ENCODE measurements at regions not wholly inside any gene's neighbourhood (a gene's known extent, or its start where the extent isn't known, plus 50 kb on each side); places are given as distances from the start of the nearest gene placed in this dataset.

- no peak overlapping the region for H2BK20ac ChIP-seq (ENCODE audit: low read length)
- H3K18ac ChIP-seq (ENCODE audit: extremely low read depth, low read length) = no peak overlapping the region
- no peaks in the 10 kb centered on the region for H3K79me2 ChIP-seq (ENCODE audit: control insufficient read depth in 1 of 2, insufficient read depth in 2 of 2, low read length in 2 of 2)
- no peak overlapping the region for H3K14ac ChIP-seq (ENCODE audit: insufficient read length)
- CTCF ChIA-PET (ENCODE audit: partially characterized antibody) = no interaction called here
- no peaks in the 10 kb centered on the region; the same call in 1 of the 2 replicates for H3K23me2 ChIP-seq (ENCODE audit: low read depth, low read length)
- H3K9ac ChIP-seq (replicated peaks in 1 of 4; ENCODE audit: extremely low read depth in 1 of 4, low read depth in 3 of 4, low read length in 3 of 4) = no peak overlapping the region
- POLR2A ChIA-PET (ENCODE audit: partially characterized antibody) = no interaction called here
- no peak overlapping the region for H2AK5ac ChIP-seq (ENCODE audit: low read depth, low read length)
- WGBS, 2 experiments (ENCODE audit: extremely low coverage in 1 of 2, insufficient coverage in 1 of 2, insufficient read length in 1 of 2, insufficient replicate concordance in 2 of 2, low coverage in 1 of 2, low lambda C conversion rate in 2 of 2, missing lambda C conversion rate in 1 of 2) = 89% methylated on average over 6 of the region's 6 CpGs; no CpG with 5 or more reads in 1 of the 2 experiments
- no peak overlapping the region for H3K4ac ChIP-seq (replicated peaks; ENCODE audit: insufficient read length, low read depth, low read length)
- H3K23ac ChIP-seq (ENCODE audit: insufficient read length) = no peak overlapping the region
- H3K36me3 ChIP-seq (ENCODE audit: control insufficient read depth in 2 of 4, insufficient read depth in 4 of 4, low read length in 3 of 4) = no peaks in the 10 kb centered on the region
- H2BK15ac ChIP-seq (ENCODE audit: low read length) = no peak overlapping the region
- TF ChIP-seq TAF7 (optimal IDR thresholded peaks at IDR 0.05; ENCODE audit: borderline replicate concordance, low read depth, low read length) (no peak), RXRA (IDR thresholded peaks at IDR 0.05; ENCODE audit: insufficient read depth, low read depth, low read length) (no peak), NRF1 (IDR thresholded peaks at IDR 0.05; ENCODE audit: low read depth, low read length) (no peak), RAD21 (IDR thresholded peaks at IDR 0.05 in 1 of 2, conservative IDR thresholded peaks at IDR 0.05 in 1 of 2; ENCODE audit: low read depth in 2 of 2, low read length in 2 of 2) (no peak), RNF2 (IDR thresholded peaks at IDR 0.05; ENCODE audit: borderline replicate concordance, low read depth, low read length, missing control alignments, poor library complexity, severe bottlenecking) (no peak), JUN (IDR thresholded peaks at IDR 0.05; ENCODE audit: low read depth, low read length) (no peak), YY1 (IDR thresholded peaks at IDR 0.05; ENCODE audit: low read depth, low read length) (no peak)
- no peak overlapping the region; the same call in 1 of the 2 replicates for H3K27ac ChIP-seq (ENCODE audit: low read depth, low read length)
- no peaks in the 10 kb centered on the region for H3K27me3 ChIP-seq (replicated peaks in 1 of 4; ENCODE audit: control insufficient read depth in 3 of 4, extremely low read depth in 1 of 4, insufficient read depth in 3 of 4, low read length in 3 of 4)
- H2AFZ ChIP-seq (ENCODE audit: low read length) = no peak overlapping the region
- no peaks in the 10 kb centered on the region for H3K4me1 ChIP-seq (replicated peaks in 1 of 4; ENCODE audit: control insufficient read depth in 3 of 4, insufficient read depth in 4 of 4, low read length in 3 of 4)
- H4K8ac ChIP-seq (ENCODE audit: extremely low read depth, insufficient read depth, low read length) = no peak overlapping the region
- no peak overlapping the region for H2BK120ac ChIP-seq (replicated peaks; ENCODE audit: low read depth, low read length)
- no peak overlapping the region for H2BK12ac ChIP-seq (ENCODE audit: low read depth, low read length)
- H3K4me3 ChIP-seq (ENCODE audit: extremely low read depth in 1 of 4, insufficient read depth in 2 of 4, low read depth in 3 of 4, low read length in 4 of 4) = no peak overlapping the region
- no peaks in the 10 kb centered on the region for H4K20me1 ChIP-seq (replicated peaks in 1 of 2; ENCODE audit: control insufficient read depth in 1 of 2, insufficient read depth in 2 of 2, low read length in 2 of 2)
- no peaks in the 10 kb centered on the region for H3K79me1 ChIP-seq (ENCODE audit: low read depth, low read length)
- DNase-seq (ENCODE audit: low read depth in 1 of 2, low spot score in 2 of 2) (no peak), FAIRE-seq (no peak)
- H4K91ac ChIP-seq (replicated peaks; ENCODE audit: insufficient read length, low read length) = no peak overlapping the region
- no peak overlapping the region for H2BK5ac ChIP-seq (ENCODE audit: low read depth, low read length)
- no peak overlapping the region for H3K4me2 ChIP-seq (ENCODE audit: insufficient read depth in 1 of 2, low read depth in 2 of 2, low read length in 2 of 2)
- H3K56ac ChIP-seq (replicated peaks; ENCODE audit: insufficient read length, low read depth, low read length) = no peak overlapping the region
- no peak overlapping the region for H4K5ac ChIP-seq (ENCODE audit: insufficient read length, low read depth, low read length)
- H3K9me3 ChIP-seq (ENCODE audit: insufficient read depth in 2 of 2, low read depth in 1 of 2, low read length in 1 of 2) = no peaks in the 10 kb centered on the region
Measured at GRCh38 chr4:114281164-114281960, 301.9 kb upstream of the ARSJ start.

Measured in H1 (cell line).